IMR-90 (cell line): ENCODE measurements at regions not wholly inside any gene's neighbourhood (a gene's known extent, or its start where the extent isn't known, plus 50 kb on each side); places are given as distances from the start of the nearest gene placed in this dataset.

Source experiments
- ATAC-seq: fragments of 200-7000 bp; cut with Tn5 transposase; 2 replicates; pipeline ENCODE4 v1.9.1; 2020; ENCODE audit warnings: low read depth, mild to moderate bottlenecking, moderate library complexity
- BruUV-seq: library from RNA; stranded (reverse); fragments of 400-500 nt; replicated peaks from 2 replicates; lab custom pipeline; 2021; lab: Mats Ljungman, UMichigan
- CTCF ChIA-PET: fragments of 300-600 bp; formaldehyde crosslinking; extraction: SDS; loops from one replicate; lab custom pipeline; 2021; ENCODE audit warnings: antibody characterized with exemption; lab: Yijun Ruan, JAX
- POLR2A ChIA-PET: fragments of 300-600 bp; sonication (Branson Sonifier 250); formaldehyde crosslinking; loops from one replicate; lab custom pipeline; 2022; ENCODE audit warnings: antibody characterized with exemption; ENCODE audit not compliant: unreplicated experiment; lab: Charles Lee
- DNase-seq: peaks from one replicate; pipeline ENCODE4 v3.0.0; 2013
- H2AFZ ChIP-seq: replicated peaks from 2 replicates; pipeline ENCODE3; 2013; ENCODE audit warnings: low read length, mild to moderate bottlenecking; ENCODE audit not compliant: poor library complexity
- H2AK5ac ChIP-seq: 2 replicates; pipeline ENCODE4 v1.6.1; 2013; ENCODE audit warnings: low read depth, low read length, inconsistent platforms
- H2AK9ac ChIP-seq: replicated peaks from 2 replicates; pipeline ENCODE3; 2013; ENCODE audit warnings: mild to moderate bottlenecking, low read depth, low read length, moderate library complexity; ENCODE audit not compliant: poor library complexity
- H2BK120ac ChIP-seq: 2 replicates; pipeline ENCODE4 v1.6.1; 2013; ENCODE audit warnings: low read depth, low read length, inconsistent platforms
- H2BK15ac ChIP-seq: 3 replicates; pipeline ENCODE4 v1.6.1; 2013; ENCODE audit warnings: low read depth, low read length, inconsistent platforms
- H2BK20ac ChIP-seq: 2 replicates; pipeline ENCODE4 v1.6.1; 2013; ENCODE audit warnings: low read depth, mild to moderate bottlenecking, inconsistent platforms, low read length, moderate library complexity
- H2BK5ac ChIP-seq: 2 replicates; pipeline ENCODE4 v1.6.1; 2013; ENCODE audit warnings: mild to moderate bottlenecking, low read depth, low read length, inconsistent platforms; ENCODE audit not compliant: poor library complexity, severe bottlenecking
- H3K14ac ChIP-seq: replicated peaks from 2 replicates; pipeline ENCODE4 v1.6.1; 2013; ENCODE audit warnings: low read depth, low read length, inconsistent platforms
- H3K18ac ChIP-seq: 2 replicates; pipeline ENCODE4 v1.6.1; 2013; ENCODE audit warnings: low read depth, low read length, control low read depth
- H3K23ac ChIP-seq: 2 replicates; pipeline ENCODE4 v1.6.1; 2013; ENCODE audit warnings: low read depth, low read length, inconsistent platforms
- H3K27ac ChIP-seq: 2 replicates; pipeline ENCODE4 v1.5.1; 2013; ENCODE audit warnings: mild to moderate bottlenecking, control low read depth, low read length; ENCODE audit not compliant: insufficient read depth
- H3K27me3 ChIP-seq: 2 replicates; pipeline ENCODE4 v1.6.1; 2013; ENCODE audit warnings: low read length; ENCODE audit not compliant: control insufficient read depth, insufficient read depth
- H3K36me3 ChIP-seq: 2 replicates; pipeline ENCODE4 v1.6.1; 2013; ENCODE audit warnings: low read length, mixed read lengths; ENCODE audit not compliant: control insufficient read depth, insufficient read depth
- H3K4ac ChIP-seq: 2 replicates; pipeline ENCODE4 v1.6.1; 2013; ENCODE audit warnings: low read depth, low read length, inconsistent platforms
- H3K4me1 ChIP-seq: 2 replicates; pipeline ENCODE4 v1.6.1; 2013; ENCODE audit warnings: low read length, mixed read lengths; ENCODE audit not compliant: control insufficient read depth, insufficient read depth
- H3K4me2 ChIP-seq: 2 replicates; pipeline ENCODE4 v1.6.1; 2013; ENCODE audit warnings: low read depth, mild to moderate bottlenecking, control low read depth, low read length, moderate library complexity
- H3K4me3 ChIP-seq: 2 replicates; pipeline ENCODE4 v1.5.1; 2013; ENCODE audit warnings: low read depth, mild to moderate bottlenecking, control low read depth, low read length, moderate library complexity; ENCODE audit not compliant: insufficient read depth
- H3K56ac ChIP-seq: 2 replicates; pipeline ENCODE4 v1.6.1; 2013; ENCODE audit warnings: low read length, inconsistent platforms; ENCODE audit not compliant: insufficient read depth; ENCODE audit errors: extremely low read depth
- H3K79me1 ChIP-seq, 2 experiments: 2 replicates each; pipeline ENCODE4 v1.6.1; 2013; ENCODE audit warnings: low read length in 2 of 2, inconsistent platforms in 1 of 2, low read depth in 1 of 2
- H3K9ac ChIP-seq: 2 replicates; pipeline ENCODE4 v1.6.1; 2013; ENCODE audit warnings: low read depth, low read length, control low read depth
- H3K9me1 ChIP-seq: 2 replicates; pipeline ENCODE4 v1.6.1; 2013; ENCODE audit warnings: low read length, inconsistent platforms; ENCODE audit not compliant: insufficient read depth
- H3K9me3 ChIP-seq: 2 replicates; pipeline ENCODE4 v1.6.1; 2013; ENCODE audit warnings: low read length; ENCODE audit not compliant: control insufficient read depth, insufficient read depth
- H4K20me1 ChIP-seq: 2 replicates; pipeline ENCODE4 v1.6.1; 2013; ENCODE audit warnings: low read length, inconsistent platforms; ENCODE audit not compliant: insufficient read depth
- H4K5ac ChIP-seq: 2 replicates; pipeline ENCODE4 v1.6.1; 2013; ENCODE audit warnings: mild to moderate bottlenecking, low read depth, low read length, control low read depth
- H4K8ac ChIP-seq, 2 experiments: 2 replicates each; pipeline ENCODE4 v1.6.1; 2013; ENCODE audit warnings: low read depth in 2 of 2, low read length in 2 of 2, control low read depth in 1 of 2, inconsistent platforms in 1 of 2
- H4K91ac ChIP-seq: 2 replicates; pipeline ENCODE4 v1.6.1; 2013; ENCODE audit warnings: low read depth, low read length, inconsistent platforms; ENCODE audit not compliant: insufficient read depth
- BHLHE40 ChIP-seq: fragments of 150-350 bp; IDR thresholded peaks from 2 replicates; pipeline ENCODE4 v1.6.1; 2016; ENCODE audit warnings: mild to moderate bottlenecking, low read depth, low read length
- CEBPB ChIP-seq: IDR thresholded peaks from 2 replicates; pipeline ENCODE4 v1.6.1; 2012; ENCODE audit warnings: low read depth, low read length, improper control_type of control experiment
- CHD1 ChIP-seq: IDR thresholded peaks from 2 replicates; pipeline ENCODE4 v1.6.1; 2012; ENCODE audit warnings: low read depth, low read length, improper control_type of control experiment
- ELK1 ChIP-seq: fragments of 150-350 bp; IDR thresholded peaks from 2 replicates; pipeline ENCODE4 v1.6.1; 2016; ENCODE audit warnings: low read depth, mild to moderate bottlenecking, low read length, moderate library complexity, borderline replicate concordance
- FOS ChIP-seq: fragments of 150-350 bp; IDR thresholded peaks from 2 replicates; pipeline ENCODE4 v1.6.1; 2016; ENCODE audit warnings: low read depth, low read length
- MAFK ChIP-seq: IDR thresholded peaks from 2 replicates; pipeline ENCODE4 v1.6.1; 2012; ENCODE audit warnings: low read depth, low read length, improper control_type of control experiment
- MAZ ChIP-seq: IDR thresholded peaks from 2 replicates; pipeline ENCODE4 v1.6.1; 2012; ENCODE audit warnings: low read depth, mild to moderate bottlenecking, low read length, improper control_type of control experiment, moderate library complexity, borderline replicate concordance
- MXI1 ChIP-seq: IDR thresholded peaks from 2 replicates; pipeline ENCODE4 v1.6.1; 2012; ENCODE audit warnings: low read depth, mild to moderate bottlenecking, low read length, moderate library complexity, borderline replicate concordance
- NFE2L2 ChIP-seq: fragments of 150-350 bp; IDR thresholded peaks from 2 replicates; pipeline ENCODE4 v1.6.1; 2016; ENCODE audit warnings: low read depth, mild to moderate bottlenecking, low read length
- POLR2A ChIP-seq: IDR thresholded peaks from 2 replicates; pipeline ENCODE4 v1.6.1; 2012; ENCODE audit warnings: mild to moderate bottlenecking, low read depth, low read length
- RAD21 ChIP-seq: IDR thresholded peaks from 2 replicates; pipeline ENCODE4 v1.6.1; 2012; ENCODE audit warnings: low read length, improper control_type of control experiment
- RCOR1 ChIP-seq: IDR thresholded peaks from 2 replicates; pipeline ENCODE4 v1.6.1; 2012; ENCODE audit warnings: mild to moderate bottlenecking, low read length, improper control_type of control experiment; ENCODE audit not compliant: insufficient replicate concordance
- RFX5 ChIP-seq: IDR thresholded peaks from 2 replicates; pipeline ENCODE4 v1.8.0; 2012; ENCODE audit warnings: low read depth, mild to moderate bottlenecking, low read length, moderate library complexity
- SMC3 ChIP-seq: fragments of 150-350 bp; IDR thresholded peaks from 2 replicates; pipeline ENCODE4 v1.6.1; 2016; ENCODE audit warnings: low read depth, mild to moderate bottlenecking, antibody characterized with exemption, low read length, moderate library complexity
- USF2 ChIP-seq: fragments of 150-350 bp; IDR thresholded peaks from 2 replicates; pipeline ENCODE4 v1.6.1; 2017; ENCODE audit warnings: mild to moderate bottlenecking, antibody characterized with exemption, low read length, low read depth
- WGBS, 2 experiments: methylation state at CpG; one replicate each; pipeline versions ENCODE4 v1.1.5 to v1.1.7; 2013; ENCODE audit warnings: missing lambda C conversion rate in 2 of 2; ENCODE audit not compliant: insufficient read length in 1 of 2; ENCODE audit errors: extremely low coverage in 2 of 2; 5-methylcytosine and 5-hydroxymethylcytosine counted together
- dilution Hi-C: fragments of 300-500 bp; cut with HindIII; formaldehyde crosslinking; loops from one replicate; pipeline ENCODE4 v1.14.3; 2018; ENCODE audit warnings: low sequenced_read_pairs; ENCODE audit not compliant: unreplicated experiment
- in situ Hi-C: fragments of 300-500 bp; cut with MboI; formaldehyde crosslinking; loops from 3 replicates; pipeline ENCODE4 v1.14.3; 2019; ENCODE audit warnings: low sequenced_read_pairs, inconsistent platforms, mixed read lengths
- intact Hi-C: fragments of 100-400 bp; cut with micrococcal nuclease; formaldehyde crosslinking; loops from 2 replicates; pipeline ENCODE4 v1.10.0; 2022
- TF ChIP-seq, protein P1 (sequence below): conservative IDR thresholded peaks from 2 replicates; pipeline ENCODE4 v1.5.1; 2012; ENCODE audit warnings: mild to moderate bottlenecking, low read depth, low read length, improper control_type of control experiment

DNA sequence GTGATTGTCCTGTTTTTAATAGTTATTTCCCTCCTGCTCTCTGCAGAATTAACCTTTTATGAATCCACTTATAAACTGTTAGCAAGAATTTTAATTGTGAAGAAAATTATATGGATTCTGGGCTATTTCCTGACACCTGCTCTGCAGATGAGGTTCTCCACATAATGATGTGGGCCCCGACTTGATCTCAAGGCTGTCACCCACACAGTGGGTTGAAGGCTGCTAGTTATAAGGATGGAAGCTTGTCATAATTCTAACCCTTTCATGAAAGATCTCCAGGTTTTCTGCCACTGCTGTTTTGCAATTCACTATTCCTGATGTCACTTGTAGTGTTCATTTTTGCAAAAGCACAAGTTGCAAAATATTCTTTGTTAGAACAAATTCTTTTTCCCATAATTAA, 69.1 kb upstream of the MAN2A1 start:
- no peak overlapping the region for H2BK120ac ChIP-seq
- no peak overlapping the region for H3K4ac ChIP-seq
- WGBS, 2 experiments = no CpG with 5 or more reads among the region's 1 CpG
- H3K27ac ChIP-seq = no peak overlapping the region
- no peak overlapping the region for H2BK15ac ChIP-seq
- no peaks in the 10 kb centered on the region for H3K36me3 ChIP-seq
- no peak overlapping the region for H3K14ac ChIP-seq
- H3K9me3 ChIP-seq = no peaks in the 10 kb centered on the region; the same call in 1 of the 2 replicates
- no peak overlapping the region for H4K91ac ChIP-seq
- H3K27me3 ChIP-seq = no peaks in the 10 kb centered on the region
- no peak overlapping the region for H3K4me3 ChIP-seq
- H2AFZ ChIP-seq = no peak overlapping the region
- H3K56ac ChIP-seq = no peak overlapping the region
- no peaks in the 10 kb centered on the region for H3K4me1 ChIP-seq
- no peak overlapping the region for H3K18ac ChIP-seq
- H2AK9ac ChIP-seq = no peak overlapping the region
- no peaks in the 10 kb centered on the region for H4K20me1 ChIP-seq
- no peak overlapping the region for H2AK5ac ChIP-seq
- H3K23ac ChIP-seq = no peak overlapping the region
- no TSS peak for BruUV-seq
- TF ChIP-seq ELK1 (no peak), RCOR1 (no peak), CEBPB (no peak), USF2 (no peak), MAFK (no peak), BHLHE40 (no peak), SMC3 (no peak), NFE2L2 (no peak), RAD21 (no peak), MXI1 (no peak), POLR2A (no peak), MAZ (no peak), FOS (no peak), RFX5 (no peak), CHD1 (no peak)
- TF ChIP-seq, protein P1, sequence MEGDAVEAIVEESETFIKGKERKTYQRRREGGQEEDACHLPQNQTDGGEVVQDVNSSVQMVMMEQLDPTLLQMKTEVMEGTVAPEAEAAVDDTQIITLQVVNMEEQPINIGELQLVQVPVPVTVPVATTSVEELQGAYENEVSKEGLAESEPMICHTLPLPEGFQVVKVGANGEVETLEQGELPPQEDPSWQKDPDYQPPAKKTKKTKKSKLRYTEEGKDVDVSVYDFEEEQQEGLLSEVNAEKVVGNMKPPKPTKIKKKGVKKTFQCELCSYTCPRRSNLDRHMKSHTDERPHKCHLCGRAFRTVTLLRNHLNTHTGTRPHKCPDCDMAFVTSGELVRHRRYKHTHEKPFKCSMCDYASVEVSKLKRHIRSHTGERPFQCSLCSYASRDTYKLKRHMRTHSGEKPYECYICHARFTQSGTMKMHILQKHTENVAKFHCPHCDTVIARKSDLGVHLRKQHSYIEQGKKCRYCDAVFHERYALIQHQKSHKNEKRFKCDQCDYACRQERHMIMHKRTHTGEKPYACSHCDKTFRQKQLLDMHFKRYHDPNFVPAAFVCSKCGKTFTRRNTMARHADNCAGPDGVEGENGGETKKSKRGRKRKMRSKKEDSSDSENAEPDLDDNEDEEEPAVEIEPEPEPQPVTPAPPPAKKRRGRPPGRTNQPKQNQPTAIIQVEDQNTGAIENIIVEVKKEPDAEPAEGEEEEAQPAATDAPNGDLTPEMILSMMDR = no peak
- dilution Hi-C loops (no loop called here), intact Hi-C loops (no loop called here), in situ Hi-C loops (no loop called here)
- no peak overlapping the region for H3K4me2 ChIP-seq
- no peak overlapping the region for H2BK20ac ChIP-seq
- H4K5ac ChIP-seq = no peak overlapping the region
- DNase-seq (no peak), ATAC-seq (no peak)
- H4K8ac ChIP-seq = no peak overlapping the region
- H3K9ac ChIP-seq = no peak overlapping the region
- H3K9me1 ChIP-seq = no peaks in the 10 kb centered on the region
- POLR2A ChIA-PET = no interaction called here
- CTCF ChIA-PET = no interaction called here
- H2BK5ac ChIP-seq = no peak overlapping the region
- H3K79me1 ChIP-seq = no peaks in the 10 kb centered on the region
